RKO (cell line): ENCODE measurements at regions not wholly inside any gene's neighbourhood (a gene's known extent, or its start where the extent isn't known, plus 50 kb on each side); places are given as distances from the start of the nearest gene placed in this dataset.
A peak's percentile ranks its signal among the peaks of the same experiment; 100 is the strongest.

ENCODE experiments used
- DNase-seq: peaks from one replicate; pipeline ENCODE4 v3.0.0-alpha.2; 2016; ENCODE audit warnings: low spot score

GRCh38 chr1:60589046-60589748, 493.2 kb upstream of the NFIA start:
- DNase-seq: no peak

- no peak for DNase-seq
Observed at GRCh38 chr1:60584371-60584770, 498.0 kb upstream of the NFIA start.

GRCh38 chr1:60583696-60584095, 498.7 kb upstream of the NFIA start:
- DNase-seq: no peak

GRCh38 chr1:60581455-60582220, 500.7 kb upstream of the NFIA start:
- DNase-seq: no peak

GRCh38 chr1:60577029-60577428, 503.5 kb upstream of the C1orf87 start:
- DNase-seq: no peak

GRCh38 chr1:60575326-60575977, 501.9 kb upstream of the C1orf87 start:
- no peak for DNase-seq

GRCh38 chr1:60573726-60574409, 500.3 kb upstream of the C1orf87 start:
- peak; percentile 63 for DNase-seq

GRCh38 chr1:60573121-60573520, 499.6 kb upstream of the C1orf87 start:
- DNase-seq: no peak

- DNase-seq: no peak
Observed at GRCh38 chr1:60572378-60572777, 498.8 kb upstream of the C1orf87 start.

- DNase-seq: no peak
Observed at GRCh38 chr1:60571811-60572210, 498.2 kb upstream of the C1orf87 start.

- DNase-seq: no peak
Observed at GRCh38 chr1:60569189-60569588, 495.6 kb upstream of the C1orf87 start.

- DNase-seq: no peak
Observed at GRCh38 chr1:60567256-60567655, 493.7 kb upstream of the C1orf87 start.

GRCh38 chr1:60564916-60565750, 491.6 kb upstream of the C1orf87 start:
- DNase-seq: no peak

GRCh38 chr1:60563777-60564535, 490.4 kb upstream of the C1orf87 start:
- DNase-seq: no peak

- no peak for DNase-seq
Observed at GRCh38 chr1:60562740-60563139, 489.2 kb upstream of the C1orf87 start.

- DNase-seq: no peak
Observed at GRCh38 chr1:60560701-60561100, 487.1 kb upstream of the C1orf87 start.

- no peak for DNase-seq
Observed at GRCh38 chr1:60558236-60558635, 484.7 kb upstream of the C1orf87 start.

- DNase-seq: no peak
Observed at GRCh38 chr1:60553730-60554129, 480.2 kb upstream of the C1orf87 start.

GRCh38 chr1:60547821-60548220, 474.3 kb upstream of the C1orf87 start:
- no peak for DNase-seq

GRCh38 chr1:60541831-60542532, 468.4 kb upstream of the C1orf87 start:
- DNase-seq: no peak
